ENCODE measurements at regions not wholly inside any gene's neighbourhood (a gene's known extent, or its start where the extent isn't known, plus 50 kb on each side); places are given as distances from the start of the nearest gene placed in this dataset.

DNA sequence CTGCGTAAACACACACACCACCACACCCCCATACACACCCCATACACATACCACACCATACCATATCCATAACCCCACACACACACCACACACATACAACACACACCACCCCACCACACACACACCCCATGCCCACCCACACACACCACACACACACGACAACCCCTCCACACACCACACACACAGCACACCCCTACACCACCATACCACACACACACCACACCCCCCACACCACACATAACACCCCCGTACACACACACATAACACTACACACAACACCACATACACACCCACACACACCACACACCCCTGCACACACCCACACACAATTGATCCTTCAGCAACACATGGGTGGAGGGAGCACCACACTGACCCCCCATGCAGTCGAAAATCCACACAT, 50.3 kb upstream of the BMS1 start:
- Histone ChIP-seq H2AK5ac (ENCODE audit: low read depth, low read length) (no peak overlapping the region), H3K18ac (ENCODE audit: low read length) (no peak overlapping the region), H3K4me3 (ENCODE audit: low read length in 2 of 2) (peak overlapping the region in 1 of 2 donors; percentile 71), H3K79me1 (ENCODE audit: low read depth, low read length) (no peaks in the 10 kb centered on the region), H3K4ac (ENCODE audit: low read length) (no peak overlapping the region), H3K4me1 (ENCODE audit: control insufficient read depth in 2 of 2, insufficient read depth in 1 of 2, low read depth in 1 of 2, low read length in 2 of 2) (no peaks in the 10 kb centered on the region), H2BK15ac (ENCODE audit: low read length) (no peak overlapping the region), H2BK5ac (ENCODE audit: low read length) (no peak overlapping the region), H4K91ac (ENCODE audit: low read depth, low read length, poor library complexity) (no peak overlapping the region), H2AFZ (ENCODE audit: low read length) (no peak overlapping the region), H3K14ac (ENCODE audit: low read length) (no peak overlapping the region), H3K4me2 (ENCODE audit: insufficient read depth, low read length, poor library complexity, severe bottlenecking) (no peak overlapping the region), H2BK120ac (ENCODE audit: low read depth, low read length) (no peak overlapping the region), H4K8ac (ENCODE audit: low read depth, low read length) (no peak overlapping the region), H3K36me3 (replicated peaks in 1 of 2; ENCODE audit: control insufficient read depth in 2 of 2, insufficient read depth in 2 of 2, low read length in 2 of 2) (no peaks in the 10 kb centered on the region), H3K27ac (replicated peaks; ENCODE audit: low read length) (no peak overlapping the region), H2BK12ac (ENCODE audit: low read length) (no peak overlapping the region), H3K27me3 (ENCODE audit: control insufficient read depth in 3 of 3, insufficient read depth in 3 of 3, low read depth in 1 of 3, low read length in 3 of 3) (no peaks in the 10 kb centered on the region), H3K9me3 (replicated peaks in 1 of 2; ENCODE audit: control insufficient read depth in 2 of 2, insufficient read depth in 1 of 2, low read depth in 1 of 2, low read length in 2 of 2) (peaks cover 0 to 8% of the 10 kb centered on the region in 2 donors), H3K9ac (ENCODE audit: low read depth, low read length, poor library complexity) (no peak overlapping the region), H3K23ac (ENCODE audit: low read depth, low read length, poor library complexity) (peak overlapping the region; percentile 93)
- DNase-seq (ENCODE audit: low spot score) = no peak
- 100% methylated on average over 3 of the region's 4 CpGs; no CpG with 5 or more reads in 1 of the 2 donors for WGBS, 2 donors (ENCODE audit: extremely low coverage in 2 of 2, insufficient read length in 2 of 2, insufficient replicate concordance in 1 of 2)

All from neuronal stem cell (in vitro differentiated cells).